ENCODE measurements at regions not wholly inside any gene's neighbourhood (a gene's known extent, or its start where the extent isn't known, plus 50 kb on each side); places are given as distances from the start of the nearest gene placed in this dataset.

GRCh38 chr2:120656273-120656950, 79.3 kb upstream of the GLI2 start:
- H3K4me3 ChIP-seq (ENCODE audit: insufficient read depth, low read depth, low read length), result no peak overlapping the region
- H3K27me3 ChIP-seq (ENCODE audit: control insufficient read depth, insufficient read depth, low read length), result peaks cover 4% of the 10 kb centered on the region
- H3K36me3 ChIP-seq (replicated peaks; ENCODE audit: control insufficient read depth, insufficient read depth, low read length), result no peaks in the 10 kb centered on the region
- no peak for DNase-seq

DNA sequence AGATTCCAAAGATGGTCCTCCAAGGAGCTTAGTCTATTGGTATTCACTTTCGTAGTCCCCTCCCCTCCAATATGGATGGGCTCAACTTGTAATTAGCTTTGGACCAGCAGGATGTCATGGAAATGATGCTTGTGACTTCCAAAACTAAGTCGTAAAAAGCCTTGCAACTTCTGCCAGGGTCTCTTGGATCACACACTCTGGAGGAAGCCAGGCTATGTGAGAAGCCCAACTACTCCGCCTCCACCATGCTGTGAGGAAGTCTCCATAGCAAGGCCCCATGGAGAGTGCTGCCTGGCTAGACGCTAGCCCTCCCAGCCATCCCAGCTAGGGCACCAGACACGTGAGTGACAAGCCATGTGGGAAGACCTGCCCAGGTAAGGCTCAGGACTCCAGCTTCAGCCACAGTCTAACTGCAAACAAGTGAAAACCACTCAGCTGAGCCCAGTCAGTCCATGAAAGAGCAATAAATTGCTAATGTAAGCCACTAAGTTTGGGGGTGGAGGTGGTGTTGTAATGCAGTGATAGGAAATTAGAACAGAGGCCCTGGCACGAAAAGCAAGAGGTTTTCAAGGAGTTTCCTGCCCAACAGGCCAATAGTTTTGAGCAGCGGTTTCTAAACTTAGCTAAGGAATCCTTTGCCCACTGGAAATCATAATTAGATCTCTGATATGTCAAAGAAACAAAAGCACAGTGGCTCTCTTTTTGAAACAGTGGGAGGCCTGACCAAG, 77.5 kb upstream of the GLI2 start:
- peaks cover 4% of the 10 kb centered on the region for H3K27me3 ChIP-seq (ENCODE audit: control insufficient read depth, insufficient read depth, low read length)
- DNase-seq, result no peak
- H3K36me3 ChIP-seq (replicated peaks; ENCODE audit: control insufficient read depth, insufficient read depth, low read length), result no peaks in the 10 kb centered on the region
- no peak overlapping the region for H3K4me3 ChIP-seq (ENCODE audit: insufficient read depth, low read depth, low read length)

- DNase-seq, result no peak
- peaks cover 4% of the 10 kb centered on the region for H3K27me3 ChIP-seq (ENCODE audit: control insufficient read depth, insufficient read depth, low read length)
- no peaks in the 10 kb centered on the region for H3K36me3 ChIP-seq (replicated peaks; ENCODE audit: control insufficient read depth, insufficient read depth, low read length)
- H3K4me3 ChIP-seq (ENCODE audit: insufficient read depth, low read depth, low read length), result no peak overlapping the region
These were observed 76.9 kb upstream of the GLI2 start for GRCh38 chr2:120658770-120659158.

DNA sequence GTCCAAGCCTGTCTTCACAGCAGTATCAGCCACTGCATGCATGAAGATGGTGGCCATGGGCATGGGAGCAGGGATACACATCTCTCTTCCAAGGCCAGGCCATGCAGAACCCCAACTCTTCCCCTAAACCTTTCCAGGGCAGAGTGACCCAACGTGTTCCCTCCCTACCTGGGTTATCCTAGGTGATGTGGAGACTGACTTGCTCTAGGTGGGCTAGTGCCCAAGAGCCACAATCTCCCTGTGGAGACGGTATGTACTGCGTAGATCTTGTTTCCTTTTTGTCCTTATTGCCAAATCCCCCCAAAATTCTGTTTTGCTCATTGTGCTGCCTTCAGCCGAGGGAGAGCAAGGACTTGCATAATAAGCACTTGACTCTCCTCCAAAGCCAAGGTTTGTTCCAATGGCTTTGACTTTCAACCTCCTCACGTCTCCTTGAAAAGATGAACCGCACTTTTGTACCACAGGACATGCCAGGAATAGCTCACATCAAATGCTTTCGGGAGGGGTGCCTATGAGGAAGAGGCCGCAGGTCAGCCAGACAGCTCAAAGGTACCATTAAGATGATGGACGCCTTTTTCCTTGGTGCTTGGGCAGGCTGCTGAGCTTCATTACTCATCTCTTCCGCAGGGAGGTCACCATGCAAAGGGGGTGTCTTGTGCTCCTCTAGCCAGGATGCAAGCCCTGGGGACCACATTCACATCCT, 76.2 kb upstream of the GLI2 start:
- Histone ChIP-seq H3K27me3 (ENCODE audit: control insufficient read depth, insufficient read depth, low read length) (peaks cover 4% of the 10 kb centered on the region), H3K36me3 (replicated peaks; ENCODE audit: control insufficient read depth, insufficient read depth, low read length) (no peaks in the 10 kb centered on the region), H3K4me3 (ENCODE audit: insufficient read depth, low read depth, low read length) (no peak overlapping the region)
- DNase-seq, result no peak

DNA sequence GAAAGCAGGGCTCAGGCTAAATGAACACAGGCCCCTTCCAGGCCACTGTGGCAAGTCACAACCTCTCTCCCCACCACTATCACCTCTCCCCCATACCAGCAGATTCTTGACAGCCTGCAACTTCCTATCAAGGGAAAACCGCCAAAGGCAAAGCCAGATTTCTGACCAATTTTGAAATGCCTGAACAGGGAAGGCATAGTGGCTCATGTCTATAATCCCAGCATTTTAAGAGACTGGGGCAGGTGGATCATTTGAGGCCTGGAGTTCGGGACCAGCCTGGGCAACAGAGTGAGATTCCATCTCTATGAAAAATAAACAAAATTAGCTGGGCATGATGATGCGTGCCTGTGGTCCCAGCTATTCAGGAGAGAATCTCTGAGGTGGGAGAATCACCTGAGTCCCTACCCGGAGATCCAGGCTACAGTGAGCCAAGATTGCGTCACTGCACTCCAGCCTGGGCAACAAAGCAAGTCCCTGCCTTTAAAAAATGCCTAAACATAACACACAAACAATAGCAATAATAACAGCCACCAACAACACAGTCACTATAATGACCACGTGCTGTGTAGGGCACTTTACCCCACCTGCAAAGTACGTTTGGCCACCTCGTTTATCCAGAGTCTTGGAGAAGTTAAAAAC, 75.5 kb upstream of the GLI2 start:
- no peak for DNase-seq
- Histone ChIP-seq H3K4me3 (ENCODE audit: insufficient read depth, low read depth, low read length) (no peak overlapping the region), H3K36me3 (replicated peaks; ENCODE audit: control insufficient read depth, insufficient read depth, low read length) (no peaks in the 10 kb centered on the region), H3K27me3 (ENCODE audit: control insufficient read depth, insufficient read depth, low read length) (peaks cover 3% of the 10 kb centered on the region)

GRCh38 chr2:120660771-120661459, 74.8 kb upstream of the GLI2 start:
- DNase-seq, result peak; percentile 45
- Histone ChIP-seq H3K36me3 (replicated peaks; ENCODE audit: control insufficient read depth, insufficient read depth, low read length) (no peaks in the 10 kb centered on the region), H3K4me3 (ENCODE audit: insufficient read depth, low read depth, low read length) (no peak overlapping the region), H3K27me3 (ENCODE audit: control insufficient read depth, insufficient read depth, low read length) (peaks cover 2% of the 10 kb centered on the region)

- no peaks in the 10 kb centered on the region for H3K36me3 ChIP-seq (replicated peaks; ENCODE audit: control insufficient read depth, insufficient read depth, low read length)
- DNase-seq, result peak; percentile 89
- H3K27me3 ChIP-seq (ENCODE audit: control insufficient read depth, insufficient read depth, low read length), result peaks cover 2% of the 10 kb centered on the region
- H3K4me3 ChIP-seq (ENCODE audit: insufficient read depth, low read depth, low read length), result no peak overlapping the region
These were observed 74.1 kb upstream of the GLI2 start for GRCh38 chr2:120661551-120661950.

DNA sequence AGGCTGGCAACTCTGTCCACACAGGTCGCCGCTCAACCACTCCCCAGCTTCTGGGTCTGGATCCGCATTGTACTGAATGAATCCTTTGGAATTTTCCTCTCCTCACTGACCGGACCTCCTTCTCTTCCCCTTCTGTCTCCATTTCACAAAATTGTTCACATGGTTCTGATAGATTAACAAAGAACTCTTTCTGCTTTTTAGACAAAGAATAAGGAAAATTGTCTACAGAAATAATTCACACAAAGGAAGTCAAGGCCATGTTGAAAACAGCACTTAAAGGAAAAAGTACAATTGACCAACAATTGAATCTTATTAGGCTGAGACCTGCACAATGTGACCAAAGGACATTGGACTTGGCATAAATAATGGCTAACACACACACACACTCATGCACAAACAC, 73.6 kb upstream of the GLI2 start:
- H3K27me3 ChIP-seq (ENCODE audit: control insufficient read depth, insufficient read depth, low read length), result peaks cover 2% of the 10 kb centered on the region
- H3K4me3 ChIP-seq (ENCODE audit: insufficient read depth, low read depth, low read length), result no peak overlapping the region
- H3K36me3 ChIP-seq (replicated peaks; ENCODE audit: control insufficient read depth, insufficient read depth, low read length), result no peaks in the 10 kb centered on the region
- no peak for DNase-seq

- Histone ChIP-seq H3K4me3 (ENCODE audit: insufficient read depth, low read depth, low read length) (no peak overlapping the region), H3K27me3 (ENCODE audit: control insufficient read depth, insufficient read depth, low read length) (peaks cover 2% of the 10 kb centered on the region; the same call in 1 of the 2 replicates), H3K36me3 (replicated peaks; ENCODE audit: control insufficient read depth, insufficient read depth, low read length) (no peaks in the 10 kb centered on the region)
- DNase-seq, result no peak
These were observed 72.9 kb upstream of the GLI2 start for GRCh38 chr2:120662746-120663145.

GRCh38 chr2:120666433-120666832, 69.2 kb upstream of the GLI2 start:
- no peak overlapping the region for H3K4me3 ChIP-seq (ENCODE audit: insufficient read depth, low read depth, low read length)
- H3K27me3 ChIP-seq (ENCODE audit: control insufficient read depth, insufficient read depth, low read length), result peaks cover 7% of the 10 kb centered on the region
- no peak for DNase-seq
- H3K36me3 ChIP-seq (replicated peaks; ENCODE audit: control insufficient read depth, insufficient read depth, low read length), result no peaks in the 10 kb centered on the region

- DNase-seq, result no peak
- H3K36me3 ChIP-seq (replicated peaks; ENCODE audit: control insufficient read depth, insufficient read depth, low read length), result no peaks in the 10 kb centered on the region
- peaks cover 7% of the 10 kb centered on the region for H3K27me3 ChIP-seq (ENCODE audit: control insufficient read depth, insufficient read depth, low read length)
- no peak overlapping the region for H3K4me3 ChIP-seq (ENCODE audit: insufficient read depth, low read depth, low read length)
These were observed 67.7 kb upstream of the GLI2 start for GRCh38 chr2:120667981-120668380.

DNA sequence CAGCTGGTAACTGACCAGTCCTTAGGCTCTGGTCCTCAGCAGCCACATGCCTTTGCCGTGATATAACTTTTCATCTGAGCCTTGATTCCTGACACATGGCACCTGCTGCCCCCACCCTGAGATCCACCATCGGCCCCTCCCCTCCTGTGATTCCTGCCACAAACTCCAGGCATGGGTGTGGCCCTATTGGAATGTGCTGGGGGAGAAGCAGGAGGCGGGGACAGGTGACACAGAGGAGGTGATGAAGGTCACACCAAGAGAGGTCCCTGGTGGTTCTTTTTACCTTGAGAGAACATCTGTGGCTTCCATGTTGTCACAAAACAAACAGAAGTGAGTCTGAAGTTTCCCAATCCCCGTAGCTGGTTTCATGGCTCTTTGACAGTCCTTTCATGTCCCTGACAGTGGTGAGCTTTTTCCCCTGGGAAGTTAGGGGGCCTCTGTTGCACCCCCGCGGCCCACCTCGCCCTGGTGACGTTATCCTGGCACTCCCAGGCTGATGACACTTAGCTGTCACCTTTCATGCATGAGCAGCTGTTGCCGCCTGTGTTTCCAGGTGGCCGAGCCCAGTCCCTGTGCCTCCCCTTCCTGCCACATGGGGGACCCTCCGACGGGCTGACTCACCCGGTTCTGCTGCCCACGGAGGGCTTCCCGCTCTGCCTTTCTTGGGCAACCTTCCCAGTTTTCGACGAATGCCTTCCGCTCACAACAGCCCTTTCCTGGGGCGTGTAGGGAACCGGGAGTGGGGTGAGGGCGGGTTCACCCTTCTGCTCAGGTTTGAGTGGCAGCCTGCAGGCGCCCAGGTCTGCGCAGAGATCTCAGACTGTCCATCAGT, 66.3 kb upstream of the GLI2 start:
- Histone ChIP-seq H3K36me3 (replicated peaks; ENCODE audit: control insufficient read depth, insufficient read depth, low read length) (no peaks in the 10 kb centered on the region), H3K27me3 (ENCODE audit: control insufficient read depth, insufficient read depth, low read length) (peaks cover 7% of the 10 kb centered on the region), H3K4me3 (ENCODE audit: insufficient read depth, low read depth, low read length) (no peak overlapping the region)
- peak; percentile 88 for DNase-seq

GRCh38 chr2:120669971-120670370, 65.7 kb upstream of the GLI2 start:
- no peaks in the 10 kb centered on the region for H3K36me3 ChIP-seq (replicated peaks; ENCODE audit: control insufficient read depth, insufficient read depth, low read length)
- H3K4me3 ChIP-seq (ENCODE audit: insufficient read depth, low read depth, low read length), result no peak overlapping the region
- DNase-seq, result no peak
- peaks cover 7% of the 10 kb centered on the region for H3K27me3 ChIP-seq (ENCODE audit: control insufficient read depth, insufficient read depth, low read length)

Measured in H7 (cell line).